IMR-90 (cell line): ENCODE measurements at regions not wholly inside any gene's neighbourhood (a gene's known extent, or its start where the extent isn't known, plus 50 kb on each side); places are given as distances from the start of the nearest gene placed in this dataset.

ENCODE experiments used
- ATAC-seq: fragments of 200-7000 bp; cut with Tn5 transposase; 2 replicates; pipeline ENCODE4 v1.9.1; 2020; ENCODE audit warnings: low read depth, mild to moderate bottlenecking, moderate library complexity
- BruUV-seq: library from RNA; stranded (reverse); fragments of 400-500 nt; replicated peaks from 2 replicates; lab custom pipeline; 2021; lab: Mats Ljungman, UMichigan
- CTCF ChIA-PET: fragments of 300-600 bp; formaldehyde crosslinking; extraction: SDS; loops from one replicate; lab custom pipeline; 2021; ENCODE audit warnings: antibody characterized with exemption; lab: Yijun Ruan, JAX
- POLR2A ChIA-PET: fragments of 300-600 bp; sonication (Branson Sonifier 250); formaldehyde crosslinking; loops from one replicate; lab custom pipeline; 2022; ENCODE audit warnings: antibody characterized with exemption; ENCODE audit not compliant: unreplicated experiment; lab: Charles Lee
- DNase-seq: peaks from one replicate; pipeline ENCODE4 v3.0.0; 2013
- H2AFZ ChIP-seq: replicated peaks from 2 replicates; pipeline ENCODE3; 2013; ENCODE audit warnings: low read length, mild to moderate bottlenecking; ENCODE audit not compliant: poor library complexity
- H2AK5ac ChIP-seq: 2 replicates; pipeline ENCODE4 v1.6.1; 2013; ENCODE audit warnings: low read depth, low read length, inconsistent platforms
- H2AK9ac ChIP-seq: replicated peaks from 2 replicates; pipeline ENCODE3; 2013; ENCODE audit warnings: mild to moderate bottlenecking, low read depth, low read length, moderate library complexity; ENCODE audit not compliant: poor library complexity
- H2BK120ac ChIP-seq: 2 replicates; pipeline ENCODE4 v1.6.1; 2013; ENCODE audit warnings: low read depth, low read length, inconsistent platforms
- H2BK15ac ChIP-seq: 3 replicates; pipeline ENCODE4 v1.6.1; 2013; ENCODE audit warnings: low read depth, low read length, inconsistent platforms
- H2BK20ac ChIP-seq: 2 replicates; pipeline ENCODE4 v1.6.1; 2013; ENCODE audit warnings: low read depth, mild to moderate bottlenecking, inconsistent platforms, low read length, moderate library complexity
- H2BK5ac ChIP-seq: 2 replicates; pipeline ENCODE4 v1.6.1; 2013; ENCODE audit warnings: mild to moderate bottlenecking, low read depth, low read length, inconsistent platforms; ENCODE audit not compliant: poor library complexity, severe bottlenecking
- H3K14ac ChIP-seq: replicated peaks from 2 replicates; pipeline ENCODE4 v1.6.1; 2013; ENCODE audit warnings: low read depth, low read length, inconsistent platforms
- H3K18ac ChIP-seq: 2 replicates; pipeline ENCODE4 v1.6.1; 2013; ENCODE audit warnings: low read depth, low read length, control low read depth
- H3K23ac ChIP-seq: 2 replicates; pipeline ENCODE4 v1.6.1; 2013; ENCODE audit warnings: low read depth, low read length, inconsistent platforms
- H3K27ac ChIP-seq: 2 replicates; pipeline ENCODE4 v1.5.1; 2013; ENCODE audit warnings: mild to moderate bottlenecking, control low read depth, low read length; ENCODE audit not compliant: insufficient read depth
- H3K27me3 ChIP-seq: 2 replicates; pipeline ENCODE4 v1.6.1; 2013; ENCODE audit warnings: low read length; ENCODE audit not compliant: control insufficient read depth, insufficient read depth
- H3K36me3 ChIP-seq: 2 replicates; pipeline ENCODE4 v1.6.1; 2013; ENCODE audit warnings: low read length, mixed read lengths; ENCODE audit not compliant: control insufficient read depth, insufficient read depth
- H3K4ac ChIP-seq: 2 replicates; pipeline ENCODE4 v1.6.1; 2013; ENCODE audit warnings: low read depth, low read length, inconsistent platforms
- H3K4me1 ChIP-seq: 2 replicates; pipeline ENCODE4 v1.6.1; 2013; ENCODE audit warnings: low read length, mixed read lengths; ENCODE audit not compliant: control insufficient read depth, insufficient read depth
- H3K4me2 ChIP-seq: 2 replicates; pipeline ENCODE4 v1.6.1; 2013; ENCODE audit warnings: low read depth, mild to moderate bottlenecking, control low read depth, low read length, moderate library complexity
- H3K4me3 ChIP-seq: 2 replicates; pipeline ENCODE4 v1.5.1; 2013; ENCODE audit warnings: low read depth, mild to moderate bottlenecking, control low read depth, low read length, moderate library complexity; ENCODE audit not compliant: insufficient read depth
- H3K56ac ChIP-seq: 2 replicates; pipeline ENCODE4 v1.6.1; 2013; ENCODE audit warnings: low read length, inconsistent platforms; ENCODE audit not compliant: insufficient read depth; ENCODE audit errors: extremely low read depth
- H3K79me1 ChIP-seq, 2 experiments: 2 replicates each; pipeline ENCODE4 v1.6.1; 2013; ENCODE audit warnings: low read length in 2 of 2, inconsistent platforms in 1 of 2, low read depth in 1 of 2
- H3K9ac ChIP-seq: 2 replicates; pipeline ENCODE4 v1.6.1; 2013; ENCODE audit warnings: low read depth, low read length, control low read depth
- H3K9me1 ChIP-seq: 2 replicates; pipeline ENCODE4 v1.6.1; 2013; ENCODE audit warnings: low read length, inconsistent platforms; ENCODE audit not compliant: insufficient read depth
- H3K9me3 ChIP-seq: 2 replicates; pipeline ENCODE4 v1.6.1; 2013; ENCODE audit warnings: low read length; ENCODE audit not compliant: control insufficient read depth, insufficient read depth
- H4K20me1 ChIP-seq: 2 replicates; pipeline ENCODE4 v1.6.1; 2013; ENCODE audit warnings: low read length, inconsistent platforms; ENCODE audit not compliant: insufficient read depth
- H4K5ac ChIP-seq: 2 replicates; pipeline ENCODE4 v1.6.1; 2013; ENCODE audit warnings: mild to moderate bottlenecking, low read depth, low read length, control low read depth
- H4K8ac ChIP-seq, 2 experiments: 2 replicates each; pipeline ENCODE4 v1.6.1; 2013; ENCODE audit warnings: low read depth in 2 of 2, low read length in 2 of 2, control low read depth in 1 of 2, inconsistent platforms in 1 of 2
- H4K91ac ChIP-seq: 2 replicates; pipeline ENCODE4 v1.6.1; 2013; ENCODE audit warnings: low read depth, low read length, inconsistent platforms; ENCODE audit not compliant: insufficient read depth
- BHLHE40 ChIP-seq: fragments of 150-350 bp; IDR thresholded peaks from 2 replicates; pipeline ENCODE4 v1.6.1; 2016; ENCODE audit warnings: mild to moderate bottlenecking, low read depth, low read length
- CEBPB ChIP-seq: IDR thresholded peaks from 2 replicates; pipeline ENCODE4 v1.6.1; 2012; ENCODE audit warnings: low read depth, low read length, improper control_type of control experiment
- CHD1 ChIP-seq: IDR thresholded peaks from 2 replicates; pipeline ENCODE4 v1.6.1; 2012; ENCODE audit warnings: low read depth, low read length, improper control_type of control experiment
- FOS ChIP-seq: fragments of 150-350 bp; IDR thresholded peaks from 2 replicates; pipeline ENCODE4 v1.6.1; 2016; ENCODE audit warnings: low read depth, low read length
- MAFK ChIP-seq: IDR thresholded peaks from 2 replicates; pipeline ENCODE4 v1.6.1; 2012; ENCODE audit warnings: low read depth, low read length, improper control_type of control experiment
- MAZ ChIP-seq: IDR thresholded peaks from 2 replicates; pipeline ENCODE4 v1.6.1; 2012; ENCODE audit warnings: low read depth, mild to moderate bottlenecking, low read length, improper control_type of control experiment, moderate library complexity, borderline replicate concordance
- MXI1 ChIP-seq: IDR thresholded peaks from 2 replicates; pipeline ENCODE4 v1.6.1; 2012; ENCODE audit warnings: low read depth, mild to moderate bottlenecking, low read length, moderate library complexity, borderline replicate concordance
- NFE2L2 ChIP-seq: fragments of 150-350 bp; IDR thresholded peaks from 2 replicates; pipeline ENCODE4 v1.6.1; 2016; ENCODE audit warnings: low read depth, mild to moderate bottlenecking, low read length
- POLR2A ChIP-seq: IDR thresholded peaks from 2 replicates; pipeline ENCODE4 v1.6.1; 2012; ENCODE audit warnings: mild to moderate bottlenecking, low read depth, low read length
- RAD21 ChIP-seq: IDR thresholded peaks from 2 replicates; pipeline ENCODE4 v1.6.1; 2012; ENCODE audit warnings: low read length, improper control_type of control experiment
- RCOR1 ChIP-seq: IDR thresholded peaks from 2 replicates; pipeline ENCODE4 v1.6.1; 2012; ENCODE audit warnings: mild to moderate bottlenecking, low read length, improper control_type of control experiment; ENCODE audit not compliant: insufficient replicate concordance
- RFX5 ChIP-seq: IDR thresholded peaks from 2 replicates; pipeline ENCODE4 v1.8.0; 2012; ENCODE audit warnings: low read depth, mild to moderate bottlenecking, low read length, moderate library complexity
- SMC3 ChIP-seq: fragments of 150-350 bp; IDR thresholded peaks from 2 replicates; pipeline ENCODE4 v1.6.1; 2016; ENCODE audit warnings: low read depth, mild to moderate bottlenecking, antibody characterized with exemption, low read length, moderate library complexity
- WGBS, 2 experiments: methylation state at CpG; one replicate each; pipeline versions ENCODE4 v1.1.5 to v1.1.7; 2013; ENCODE audit warnings: missing lambda C conversion rate in 2 of 2; ENCODE audit not compliant: insufficient read length in 1 of 2; ENCODE audit errors: extremely low coverage in 2 of 2; 5-methylcytosine and 5-hydroxymethylcytosine counted together
- dilution Hi-C: fragments of 300-500 bp; cut with HindIII; formaldehyde crosslinking; loops from one replicate; pipeline ENCODE4 v1.14.3; 2018; ENCODE audit warnings: low sequenced_read_pairs; ENCODE audit not compliant: unreplicated experiment
- in situ Hi-C: fragments of 300-500 bp; cut with MboI; formaldehyde crosslinking; loops from 3 replicates; pipeline ENCODE4 v1.14.3; 2019; ENCODE audit warnings: low sequenced_read_pairs, inconsistent platforms, mixed read lengths
- intact Hi-C: fragments of 100-400 bp; cut with micrococcal nuclease; formaldehyde crosslinking; loops from 2 replicates; pipeline ENCODE4 v1.10.0; 2022
- TF ChIP-seq, protein P1 (sequence below): fragments of 150-350 bp; IDR thresholded peaks from 2 replicates; pipeline ENCODE4 v1.6.1; 2017; ENCODE audit warnings: mild to moderate bottlenecking, antibody characterized with exemption, low read length, low read depth
- TF ChIP-seq, protein P2 (sequence below): fragments of 150-350 bp; IDR thresholded peaks from 2 replicates; pipeline ENCODE4 v1.6.1; 2016; ENCODE audit warnings: low read depth, mild to moderate bottlenecking, low read length, moderate library complexity, borderline replicate concordance
- TF ChIP-seq, protein P3 (sequence below): conservative IDR thresholded peaks from 2 replicates; pipeline ENCODE4 v1.5.1; 2012; ENCODE audit warnings: mild to moderate bottlenecking, low read depth, low read length, improper control_type of control experiment

DNA sequence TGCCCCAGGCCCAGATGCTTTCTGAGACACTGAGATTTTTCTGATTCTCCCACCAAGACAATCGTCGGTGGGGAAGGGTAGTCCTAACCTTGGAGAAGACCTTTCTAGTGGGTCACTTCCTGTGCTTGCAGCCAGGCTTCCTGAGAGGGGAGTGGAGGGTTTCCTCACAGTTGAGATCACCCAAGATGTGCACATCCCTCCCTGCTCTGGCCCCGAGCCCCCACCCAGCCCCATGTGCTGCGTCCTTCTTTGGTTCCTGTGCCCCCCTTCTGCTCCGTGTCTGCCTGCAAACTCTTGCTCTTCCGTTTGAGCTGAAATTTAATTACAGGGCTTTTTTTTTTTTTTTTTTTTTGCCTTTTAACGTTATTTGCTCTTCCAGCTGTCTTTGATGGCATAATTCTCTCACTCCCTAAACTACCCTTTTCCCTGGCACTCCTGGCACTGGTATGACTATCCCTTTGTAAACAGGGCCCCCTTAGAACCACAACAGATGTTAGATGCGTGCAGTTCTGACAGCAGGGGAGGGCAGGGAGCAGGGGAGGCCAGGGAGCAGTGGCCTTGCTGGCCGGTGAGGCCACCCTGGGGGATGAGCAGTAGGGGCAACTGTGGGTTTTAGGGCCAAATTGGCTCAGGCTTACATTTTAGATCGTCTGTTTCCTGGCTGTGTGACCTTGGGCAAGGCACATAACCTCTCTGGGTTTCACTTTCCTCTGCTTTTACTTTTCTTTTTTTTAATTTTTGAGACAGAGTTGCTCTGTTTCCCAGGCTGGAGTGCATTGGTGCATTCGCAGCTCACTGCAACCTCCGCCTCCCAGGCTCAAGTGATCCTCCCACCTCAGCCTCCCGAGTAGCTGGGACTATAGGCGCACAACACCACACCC, 144.5 kb downstream of the PHETA1 start:
- no peak overlapping the region for H2AFZ ChIP-seq
- H3K27ac ChIP-seq: no peak overlapping the region
- in situ Hi-C loops: no loop called here
- H3K56ac ChIP-seq: no peak overlapping the region
- no peak overlapping the region for H3K9ac ChIP-seq
- intact Hi-C loops: no loop called here
- H2AK9ac ChIP-seq: no peak overlapping the region
- no peak overlapping the region for H2AK5ac ChIP-seq
- ChIA-PET CTCF (no interaction called here), POLR2A (no interaction called here)
- dilution Hi-C loops: no loop called here
- no peak overlapping the region for H3K4me3 ChIP-seq
- H3K14ac ChIP-seq: no peak overlapping the region
- no peaks in the 10 kb centered on the region for H4K20me1 ChIP-seq
- H4K8ac ChIP-seq: no peak overlapping the region
- DNase-seq: no peak
- no peak overlapping the region for H3K4ac ChIP-seq
- no peak for TF ChIP-seq BHLHE40
- no peak for TF ChIP-seq RCOR1
- no peak for TF ChIP-seq FOS
- TF ChIP-seq MAFK: no peak
- TF ChIP-seq, protein P1, sequence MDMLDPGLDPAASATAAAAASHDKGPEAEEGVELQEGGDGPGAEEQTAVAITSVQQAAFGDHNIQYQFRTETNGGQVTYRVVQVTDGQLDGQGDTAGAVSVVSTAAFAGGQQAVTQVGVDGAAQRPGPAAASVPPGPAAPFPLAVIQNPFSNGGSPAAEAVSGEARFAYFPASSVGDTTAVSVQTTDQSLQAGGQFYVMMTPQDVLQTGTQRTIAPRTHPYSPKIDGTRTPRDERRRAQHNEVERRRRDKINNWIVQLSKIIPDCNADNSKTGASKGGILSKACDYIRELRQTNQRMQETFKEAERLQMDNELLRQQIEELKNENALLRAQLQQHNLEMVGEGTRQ: no peak
- TF ChIP-seq, protein P2, sequence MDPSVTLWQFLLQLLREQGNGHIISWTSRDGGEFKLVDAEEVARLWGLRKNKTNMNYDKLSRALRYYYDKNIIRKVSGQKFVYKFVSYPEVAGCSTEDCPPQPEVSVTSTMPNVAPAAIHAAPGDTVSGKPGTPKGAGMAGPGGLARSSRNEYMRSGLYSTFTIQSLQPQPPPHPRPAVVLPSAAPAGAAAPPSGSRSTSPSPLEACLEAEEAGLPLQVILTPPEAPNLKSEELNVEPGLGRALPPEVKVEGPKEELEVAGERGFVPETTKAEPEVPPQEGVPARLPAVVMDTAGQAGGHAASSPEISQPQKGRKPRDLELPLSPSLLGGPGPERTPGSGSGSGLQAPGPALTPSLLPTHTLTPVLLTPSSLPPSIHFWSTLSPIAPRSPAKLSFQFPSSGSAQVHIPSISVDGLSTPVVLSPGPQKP: no peak
- TF ChIP-seq, protein P3, sequence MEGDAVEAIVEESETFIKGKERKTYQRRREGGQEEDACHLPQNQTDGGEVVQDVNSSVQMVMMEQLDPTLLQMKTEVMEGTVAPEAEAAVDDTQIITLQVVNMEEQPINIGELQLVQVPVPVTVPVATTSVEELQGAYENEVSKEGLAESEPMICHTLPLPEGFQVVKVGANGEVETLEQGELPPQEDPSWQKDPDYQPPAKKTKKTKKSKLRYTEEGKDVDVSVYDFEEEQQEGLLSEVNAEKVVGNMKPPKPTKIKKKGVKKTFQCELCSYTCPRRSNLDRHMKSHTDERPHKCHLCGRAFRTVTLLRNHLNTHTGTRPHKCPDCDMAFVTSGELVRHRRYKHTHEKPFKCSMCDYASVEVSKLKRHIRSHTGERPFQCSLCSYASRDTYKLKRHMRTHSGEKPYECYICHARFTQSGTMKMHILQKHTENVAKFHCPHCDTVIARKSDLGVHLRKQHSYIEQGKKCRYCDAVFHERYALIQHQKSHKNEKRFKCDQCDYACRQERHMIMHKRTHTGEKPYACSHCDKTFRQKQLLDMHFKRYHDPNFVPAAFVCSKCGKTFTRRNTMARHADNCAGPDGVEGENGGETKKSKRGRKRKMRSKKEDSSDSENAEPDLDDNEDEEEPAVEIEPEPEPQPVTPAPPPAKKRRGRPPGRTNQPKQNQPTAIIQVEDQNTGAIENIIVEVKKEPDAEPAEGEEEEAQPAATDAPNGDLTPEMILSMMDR: no peak
- no peak for TF ChIP-seq POLR2A
- no peak for TF ChIP-seq RFX5
- TF ChIP-seq SMC3: no peak
- TF ChIP-seq MAZ: no peak
- TF ChIP-seq MXI1: no peak
- TF ChIP-seq CHD1: no peak
- no peak for TF ChIP-seq NFE2L2
- no peak for TF ChIP-seq CEBPB
- TF ChIP-seq RAD21: no peak
- H3K27me3 ChIP-seq: no peaks in the 10 kb centered on the region
- no peak overlapping the region for H3K4me2 ChIP-seq
- no peak for ATAC-seq
- no peak overlapping the region for H3K23ac ChIP-seq
- no peak overlapping the region for H4K91ac ChIP-seq
- no peaks in the 10 kb centered on the region for H3K36me3 ChIP-seq
- no peak overlapping the region for H2BK120ac ChIP-seq
- no peak overlapping the region for H4K5ac ChIP-seq
- no peaks in the 10 kb centered on the region for H3K9me1 ChIP-seq
- H2BK20ac ChIP-seq: no peak overlapping the region
- no peak overlapping the region for H2BK5ac ChIP-seq
- no CpG with 5 or more reads among the region's 14 CpGs for WGBS, 2 experiments
- H3K9me3 ChIP-seq: no peaks in the 10 kb centered on the region
- no TSS peak for BruUV-seq
- H3K4me1 ChIP-seq: no peaks in the 10 kb centered on the region
- no peak overlapping the region for H3K18ac ChIP-seq
- H2BK15ac ChIP-seq: no peak overlapping the region
- no peaks in the 10 kb centered on the region for H3K79me1 ChIP-seq
